GM12872 (cell line): ENCODE measurements at regions not wholly inside any gene's neighbourhood (a gene's known extent, or its start where the extent isn't known, plus 50 kb on each side); places are given as distances from the start of the nearest gene placed in this dataset.
A peak's percentile ranks its signal among the peaks of the same experiment; 100 is the strongest.

Experiments
- TF ChIP-seq, protein P1 (sequence below): IDR thresholded peaks from 3 replicates; pipeline ENCODE4 v1.5.1; 2011; ENCODE audit warnings: low read depth, mild to moderate bottlenecking, low read length, moderate library complexity; ENCODE audit not compliant: insufficient read depth

DNA sequence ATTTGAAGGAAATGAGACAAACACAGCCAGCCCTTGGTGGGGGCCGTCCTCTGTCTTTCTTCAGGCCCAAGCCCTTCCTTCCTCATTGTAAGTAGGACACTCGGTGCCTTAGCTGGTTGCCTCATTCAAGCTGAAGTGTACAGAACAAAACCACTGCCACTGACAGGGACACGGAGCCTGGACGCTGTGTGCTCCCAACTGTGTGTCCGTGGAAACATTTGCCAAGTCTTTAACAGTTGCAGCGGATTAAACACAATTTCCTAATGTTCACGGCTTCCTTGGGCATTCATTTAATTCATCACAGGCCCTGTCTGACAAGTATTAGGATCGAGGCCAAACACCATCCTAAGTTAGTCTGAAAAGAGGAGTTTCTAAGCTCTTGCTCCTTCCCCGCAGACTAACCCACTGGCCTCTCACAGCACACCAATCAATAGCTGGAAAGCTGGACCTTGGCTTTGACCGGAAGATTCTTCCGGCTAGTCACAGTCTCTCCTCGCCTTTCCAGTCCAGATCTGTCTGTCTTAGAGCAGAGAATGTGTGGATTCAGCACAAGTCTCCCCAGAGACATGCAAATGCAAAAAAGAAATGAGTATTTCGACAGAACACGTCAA, 68.7 kb upstream of the ACSL3 start:
- TF ChIP-seq, protein P1, sequence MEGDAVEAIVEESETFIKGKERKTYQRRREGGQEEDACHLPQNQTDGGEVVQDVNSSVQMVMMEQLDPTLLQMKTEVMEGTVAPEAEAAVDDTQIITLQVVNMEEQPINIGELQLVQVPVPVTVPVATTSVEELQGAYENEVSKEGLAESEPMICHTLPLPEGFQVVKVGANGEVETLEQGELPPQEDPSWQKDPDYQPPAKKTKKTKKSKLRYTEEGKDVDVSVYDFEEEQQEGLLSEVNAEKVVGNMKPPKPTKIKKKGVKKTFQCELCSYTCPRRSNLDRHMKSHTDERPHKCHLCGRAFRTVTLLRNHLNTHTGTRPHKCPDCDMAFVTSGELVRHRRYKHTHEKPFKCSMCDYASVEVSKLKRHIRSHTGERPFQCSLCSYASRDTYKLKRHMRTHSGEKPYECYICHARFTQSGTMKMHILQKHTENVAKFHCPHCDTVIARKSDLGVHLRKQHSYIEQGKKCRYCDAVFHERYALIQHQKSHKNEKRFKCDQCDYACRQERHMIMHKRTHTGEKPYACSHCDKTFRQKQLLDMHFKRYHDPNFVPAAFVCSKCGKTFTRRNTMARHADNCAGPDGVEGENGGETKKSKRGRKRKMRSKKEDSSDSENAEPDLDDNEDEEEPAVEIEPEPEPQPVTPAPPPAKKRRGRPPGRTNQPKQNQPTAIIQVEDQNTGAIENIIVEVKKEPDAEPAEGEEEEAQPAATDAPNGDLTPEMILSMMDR, result no peak

DNA sequence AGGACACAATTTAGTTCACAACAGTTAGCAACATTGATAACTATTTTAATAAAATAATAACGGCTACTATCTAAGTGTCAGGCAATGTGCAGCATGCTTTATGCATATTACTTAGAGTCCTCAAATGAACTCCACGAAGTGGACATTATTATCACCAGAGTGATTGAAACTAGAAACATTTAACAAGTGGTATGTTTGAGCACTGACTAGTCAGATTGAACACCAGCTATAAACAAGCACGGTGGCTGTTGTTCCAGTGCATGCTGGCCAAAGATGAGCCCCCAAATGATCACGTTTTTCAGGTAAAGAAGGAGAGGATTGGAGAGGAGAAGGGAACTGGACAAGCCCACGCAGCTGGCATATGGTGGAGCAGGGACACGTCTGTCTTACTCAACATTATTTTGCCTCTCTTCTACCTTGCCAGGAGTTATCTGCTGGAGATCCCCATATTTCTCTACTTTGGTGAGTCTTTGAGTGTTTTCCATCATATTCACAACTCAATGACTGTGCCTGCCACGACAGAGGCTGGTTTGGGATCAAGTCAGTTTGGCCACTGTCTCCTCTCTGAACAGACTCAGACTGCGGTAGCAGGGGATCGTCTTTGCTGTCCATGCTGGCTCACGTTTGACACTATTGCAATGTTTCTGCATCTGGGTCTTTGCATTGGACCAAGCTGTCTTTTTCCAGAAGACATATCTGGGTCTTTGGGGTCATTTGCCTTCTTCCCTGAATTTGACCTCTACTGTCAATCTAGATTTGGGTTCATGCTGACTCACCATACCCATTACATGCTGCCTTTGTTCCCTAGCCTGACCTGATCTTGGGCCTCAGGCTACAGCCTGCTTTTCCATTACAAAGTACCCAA, 66.0 kb upstream of the ACSL3 start:
- TF ChIP-seq, protein P1, result no peak

- TF ChIP-seq, protein P1, result no peak
These were observed 65.1 kb upstream of the ACSL3 start for GRCh38 chr2:222795450-222796357.

DNA sequence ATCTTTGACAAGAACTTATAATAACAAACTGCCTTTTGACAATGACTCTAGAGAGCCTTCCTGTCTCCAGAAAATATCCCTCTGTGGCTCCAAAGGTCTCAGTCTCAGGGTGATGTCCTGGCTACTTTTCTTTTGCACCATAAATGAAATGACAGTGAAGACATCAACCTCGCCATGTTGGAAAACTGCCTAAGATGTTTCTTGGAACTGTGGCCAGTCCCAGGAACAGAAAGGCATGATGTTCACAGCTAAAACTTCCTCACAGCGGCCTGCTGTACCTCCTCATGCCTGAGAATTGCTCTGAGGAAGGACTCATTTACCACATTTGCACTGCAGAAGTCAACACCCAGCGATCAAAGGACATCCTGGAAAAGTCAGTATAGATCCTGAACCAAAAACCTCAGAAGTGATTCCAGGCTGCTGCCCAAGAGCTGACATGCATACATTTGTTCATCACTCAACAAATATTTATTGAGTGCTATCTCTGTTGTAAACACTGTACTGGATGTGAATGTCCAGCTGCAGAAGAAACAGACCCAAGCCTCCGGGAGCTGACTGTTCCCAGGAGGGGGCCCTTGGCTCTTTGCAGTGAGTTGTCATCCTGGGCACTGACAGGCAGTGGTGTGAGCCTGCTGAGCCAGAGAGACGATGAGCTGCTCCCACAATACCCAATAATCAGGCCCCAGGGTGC, 64.3 kb upstream of the ACSL3 start:
- TF ChIP-seq, protein P1, result no peak

DNA sequence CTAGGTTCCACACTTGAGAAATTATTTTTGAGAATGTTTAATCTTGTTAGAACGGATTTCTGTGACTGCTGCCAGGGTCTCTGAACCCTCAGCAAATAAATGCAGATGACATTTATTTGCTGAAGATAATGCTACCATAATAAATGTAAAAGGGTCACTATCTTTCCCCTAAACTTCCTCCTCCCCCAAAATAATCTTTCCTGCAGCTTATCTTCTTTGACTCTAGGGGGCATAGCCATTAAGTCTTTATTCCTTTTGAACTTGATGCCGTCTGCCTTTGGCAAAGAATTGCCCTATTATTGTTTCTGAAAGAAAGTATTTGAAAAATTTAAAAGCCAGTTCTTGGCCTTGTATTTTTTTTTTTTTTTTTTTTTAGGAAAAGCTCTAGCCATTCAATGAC, 63.6 kb upstream of the ACSL3 start:
- TF ChIP-seq, protein P1, result peak; percentile 46; the same call in 2 of the 3 replicates

GRCh38 chr2:222797871-222798270, 63.0 kb upstream of the ACSL3 start:
- TF ChIP-seq, protein P1, result no peak

GRCh38 chr2:222798528-222798927, 62.3 kb upstream of the ACSL3 start:
- TF ChIP-seq, protein P1, result no peak
